Ishikawa (cell line): ENCODE measurements at regions not wholly inside any gene's neighbourhood (a gene's known extent, or its start where the extent isn't known, plus 50 kb on each side); places are given as distances from the start of the nearest gene placed in this dataset.

Experiments
- FOXM1 ChIP-seq: IDR thresholded peaks from 2 replicates; pipeline ENCODE4 v1.6.1; 2012; ENCODE audit warnings: low read depth, borderline replicate concordance
- TF ChIP-seq, protein P1 (sequence below): IDR thresholded peaks from 2 replicates; pipeline ENCODE4 v1.6.1; 2012; ENCODE audit warnings: low read depth, mild to moderate bottlenecking
- TF ChIP-seq, protein P2 (sequence below): IDR thresholded peaks from 2 replicates; pipeline ENCODE4 v1.6.1; 2012

DNA sequence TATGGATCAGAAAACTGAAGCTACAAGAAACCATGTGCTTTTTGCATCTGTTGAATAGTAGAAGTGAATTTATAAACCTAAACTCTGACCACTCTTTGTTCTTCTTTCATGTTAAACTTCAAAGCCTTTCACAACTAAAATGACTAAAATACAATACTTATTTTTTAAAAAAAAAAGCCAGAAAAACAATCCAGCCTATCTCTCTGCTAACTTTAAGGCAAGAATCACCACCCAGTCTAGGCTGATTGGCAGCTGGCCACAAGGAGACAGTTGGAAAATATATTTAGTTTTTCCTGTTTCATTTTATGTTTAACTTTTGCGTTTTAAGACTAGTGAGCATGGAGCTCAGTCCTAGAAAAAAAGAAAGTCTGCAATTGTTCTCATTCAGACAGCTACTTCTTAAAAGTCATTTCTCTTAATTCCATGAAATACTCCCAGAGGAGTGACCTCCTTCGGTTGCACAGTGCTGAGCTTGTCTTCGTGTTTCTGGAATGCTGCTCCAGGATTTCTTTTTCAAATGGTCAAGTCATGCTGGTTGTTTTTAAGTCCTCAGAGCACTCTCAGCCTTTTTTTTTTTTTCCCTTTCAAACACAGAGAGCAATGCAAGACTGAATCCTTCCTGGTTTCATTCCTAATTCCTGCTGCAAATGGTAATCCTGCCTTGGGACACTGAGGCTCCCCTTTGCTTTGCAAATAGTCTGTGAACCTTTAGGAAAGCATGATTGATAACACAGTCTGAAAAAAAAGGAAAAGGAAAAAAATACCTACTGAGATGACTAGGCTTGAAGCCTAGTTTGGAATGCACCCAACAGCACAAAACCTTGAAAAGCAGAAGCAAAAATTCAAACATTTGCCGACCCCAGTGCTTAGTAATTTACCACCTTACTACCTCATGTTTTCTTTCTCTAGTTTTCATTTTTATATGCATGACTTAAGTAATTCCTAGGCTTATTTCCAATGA, 233.3 kb upstream of the DAAM1 start:
- TF ChIP-seq, protein P1, sequence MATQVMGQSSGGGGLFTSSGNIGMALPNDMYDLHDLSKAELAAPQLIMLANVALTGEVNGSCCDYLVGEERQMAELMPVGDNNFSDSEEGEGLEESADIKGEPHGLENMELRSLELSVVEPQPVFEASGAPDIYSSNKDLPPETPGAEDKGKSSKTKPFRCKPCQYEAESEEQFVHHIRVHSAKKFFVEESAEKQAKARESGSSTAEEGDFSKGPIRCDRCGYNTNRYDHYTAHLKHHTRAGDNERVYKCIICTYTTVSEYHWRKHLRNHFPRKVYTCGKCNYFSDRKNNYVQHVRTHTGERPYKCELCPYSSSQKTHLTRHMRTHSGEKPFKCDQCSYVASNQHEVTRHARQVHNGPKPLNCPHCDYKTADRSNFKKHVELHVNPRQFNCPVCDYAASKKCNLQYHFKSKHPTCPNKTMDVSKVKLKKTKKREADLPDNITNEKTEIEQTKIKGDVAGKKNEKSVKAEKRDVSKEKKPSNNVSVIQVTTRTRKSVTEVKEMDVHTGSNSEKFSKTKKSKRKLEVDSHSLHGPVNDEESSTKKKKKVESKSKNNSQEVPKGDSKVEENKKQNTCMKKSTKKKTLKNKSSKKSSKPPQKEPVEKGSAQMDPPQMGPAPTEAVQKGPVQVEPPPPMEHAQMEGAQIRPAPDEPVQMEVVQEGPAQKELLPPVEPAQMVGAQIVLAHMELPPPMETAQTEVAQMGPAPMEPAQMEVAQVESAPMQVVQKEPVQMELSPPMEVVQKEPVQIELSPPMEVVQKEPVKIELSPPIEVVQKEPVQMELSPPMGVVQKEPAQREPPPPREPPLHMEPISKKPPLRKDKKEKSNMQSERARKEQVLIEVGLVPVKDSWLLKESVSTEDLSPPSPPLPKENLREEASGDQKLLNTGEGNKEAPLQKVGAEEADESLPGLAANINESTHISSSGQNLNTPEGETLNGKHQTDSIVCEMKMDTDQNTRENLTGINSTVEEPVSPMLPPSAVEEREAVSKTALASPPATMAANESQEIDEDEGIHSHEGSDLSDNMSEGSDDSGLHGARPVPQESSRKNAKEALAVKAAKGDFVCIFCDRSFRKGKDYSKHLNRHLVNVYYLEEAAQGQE, result no peak
- no peak for TF ChIP-seq FOXM1
- TF ChIP-seq, protein P2, sequence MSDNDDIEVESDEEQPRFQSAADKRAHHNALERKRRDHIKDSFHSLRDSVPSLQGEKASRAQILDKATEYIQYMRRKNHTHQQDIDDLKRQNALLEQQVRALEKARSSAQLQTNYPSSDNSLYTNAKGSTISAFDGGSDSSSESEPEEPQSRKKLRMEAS, result no peak
